ENCODE measurements at regions not wholly inside any gene's neighbourhood (a gene's known extent, or its start where the extent isn't known, plus 50 kb on each side); places are given as distances from the start of the nearest gene placed in this dataset.

DNA sequence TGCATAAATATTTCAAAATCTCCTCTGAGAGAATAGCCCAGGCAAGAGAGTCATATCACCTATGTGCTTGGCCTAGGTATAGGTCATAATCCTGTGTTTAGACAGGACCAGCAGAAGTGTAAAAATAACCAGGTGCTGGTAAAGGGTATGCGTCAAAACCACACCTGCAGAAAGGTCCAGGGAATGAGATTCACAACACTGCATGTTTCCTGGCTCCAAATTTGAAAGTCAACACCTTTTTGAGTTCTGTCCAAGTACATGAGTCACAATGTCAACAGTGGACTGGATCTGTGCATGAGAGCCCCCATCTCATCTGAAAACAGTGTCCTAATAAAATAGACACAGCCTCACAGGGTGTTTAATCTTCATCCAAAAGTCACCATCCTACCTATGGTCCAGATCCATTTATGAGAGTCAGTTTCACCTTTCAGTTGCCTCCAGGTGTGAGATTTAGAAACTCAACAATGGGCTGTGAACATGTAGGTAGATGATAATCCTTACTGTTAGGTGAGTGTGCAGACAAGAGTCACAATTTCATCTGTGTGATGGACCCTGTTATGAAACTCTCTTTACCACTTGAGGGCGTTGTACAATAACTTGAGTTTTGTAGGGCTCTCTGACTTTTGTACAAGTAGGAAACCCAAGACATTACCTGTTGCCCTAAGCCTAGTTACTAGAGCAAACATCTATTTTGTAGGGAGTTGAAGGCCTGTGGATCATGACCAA lies 2100.7 kb downstream of the TP53TG3F start:
- POLR2A ChIA-PET: no interaction called here
- TF ChIP-seq, protein P1, sequence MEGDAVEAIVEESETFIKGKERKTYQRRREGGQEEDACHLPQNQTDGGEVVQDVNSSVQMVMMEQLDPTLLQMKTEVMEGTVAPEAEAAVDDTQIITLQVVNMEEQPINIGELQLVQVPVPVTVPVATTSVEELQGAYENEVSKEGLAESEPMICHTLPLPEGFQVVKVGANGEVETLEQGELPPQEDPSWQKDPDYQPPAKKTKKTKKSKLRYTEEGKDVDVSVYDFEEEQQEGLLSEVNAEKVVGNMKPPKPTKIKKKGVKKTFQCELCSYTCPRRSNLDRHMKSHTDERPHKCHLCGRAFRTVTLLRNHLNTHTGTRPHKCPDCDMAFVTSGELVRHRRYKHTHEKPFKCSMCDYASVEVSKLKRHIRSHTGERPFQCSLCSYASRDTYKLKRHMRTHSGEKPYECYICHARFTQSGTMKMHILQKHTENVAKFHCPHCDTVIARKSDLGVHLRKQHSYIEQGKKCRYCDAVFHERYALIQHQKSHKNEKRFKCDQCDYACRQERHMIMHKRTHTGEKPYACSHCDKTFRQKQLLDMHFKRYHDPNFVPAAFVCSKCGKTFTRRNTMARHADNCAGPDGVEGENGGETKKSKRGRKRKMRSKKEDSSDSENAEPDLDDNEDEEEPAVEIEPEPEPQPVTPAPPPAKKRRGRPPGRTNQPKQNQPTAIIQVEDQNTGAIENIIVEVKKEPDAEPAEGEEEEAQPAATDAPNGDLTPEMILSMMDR (IDR thresholded peaks at IDR 0.05): no peak
- TF ChIP-seq EZH2 (IDR thresholded peaks at IDR 0.05; ENCODE audit: borderline replicate concordance, insufficient read depth, low read depth, low read length, poor library complexity, severe bottlenecking): no peak
- Histone ChIP-seq H3K4me2 (replicated peaks; ENCODE audit: low read depth, low read length, poor library complexity, severe bottlenecking) (no peak overlapping the region), H3K27ac (ENCODE audit: low read length in 2 of 2) (no peak overlapping the region), H3K27me3 (replicated peaks in 1 of 4; ENCODE audit: control extremely low read depth in 1 of 4, control insufficient read depth in 3 of 4, insufficient read depth in 4 of 4, low read length in 3 of 4) (no peaks in the 10 kb centered on the region), H3K4me3 (ENCODE audit: control extremely low read depth in 1 of 5, extremely low read depth in 1 of 5, insufficient read depth in 1 of 5, low read depth in 2 of 5, low read length in 4 of 5) (no peak overlapping the region), H3K9ac (ENCODE audit: low read length) (no peak overlapping the region), H3K4me1 (ENCODE audit: control insufficient read depth in 2 of 2, insufficient read depth in 2 of 2, low read length in 2 of 2) (no peaks in the 10 kb centered on the region), H3K9me3 (ENCODE audit: control extremely low read depth in 1 of 3, control insufficient read depth in 2 of 3, insufficient read depth in 1 of 3, low read length in 2 of 3) (peaks cover 0 to 10% (median 0%) of the 10 kb centered on the region in 3 donors), H4K20me1 (ENCODE audit: control insufficient read depth, insufficient read depth, low read length, poor library complexity, severe bottlenecking) (no peaks in the 10 kb centered on the region), H3K79me2 (ENCODE audit: control insufficient read depth, insufficient read depth, low read length) (no peaks in the 10 kb centered on the region), H2AFZ (ENCODE audit: insufficient read depth, low read depth, low read length, poor library complexity, severe bottlenecking) (no peak overlapping the region), H3K36me3 (replicated peaks in 1 of 2; ENCODE audit: control extremely low read depth in 1 of 2, control insufficient read depth in 1 of 2, extremely low read depth in 1 of 2, insufficient read depth in 2 of 2, low read length in 1 of 2) (no peaks in the 10 kb centered on the region)
- 89% methylated on average over 1 of the region's 2 CpGs for WGBS (ENCODE audit: insufficient coverage)
- Mint-ChIP-seq H3K27ac (no peak overlapping the region), H3K9me3 (ENCODE audit: insufficient read depth) (peaks cover 15% of the 10 kb centered on the region), H3K27me3 (no peaks in the 10 kb centered on the region), H3K4me3 (no peak overlapping the region), H3K4me1 (no peaks in the 10 kb centered on the region)
- intact Hi-C loops (cut with micrococcal nuclease): no loop called here
- CTCF ChIA-PET: no interaction called here
- ATAC-seq (ENCODE audit: low read depth) (no peak), DNase-seq (no peak)

DNA sequence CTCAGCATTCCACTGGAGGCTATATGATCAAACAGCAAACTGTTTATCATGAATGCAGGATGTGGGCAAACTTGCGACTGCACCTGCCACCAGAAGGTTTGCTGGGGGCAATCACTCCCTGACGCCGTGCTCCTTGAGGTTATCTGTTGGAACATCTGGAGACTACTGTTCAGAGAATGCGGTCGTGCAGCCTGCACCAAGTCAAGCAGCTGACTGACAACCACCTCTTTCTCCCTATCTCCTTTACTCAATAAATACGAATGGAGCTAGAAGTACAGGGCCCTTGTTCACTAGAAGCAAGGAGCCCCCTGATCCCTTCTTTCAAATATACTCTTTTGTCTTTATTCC lies 2101.2 kb downstream of the TP53TG3F start:
- Histone ChIP-seq H2AFZ (ENCODE audit: insufficient read depth, low read depth, low read length, poor library complexity, severe bottlenecking) (no peak overlapping the region), H3K4me3 (ENCODE audit: control extremely low read depth in 1 of 5, extremely low read depth in 1 of 5, insufficient read depth in 1 of 5, low read depth in 2 of 5, low read length in 4 of 5) (no peak overlapping the region), H3K36me3 (replicated peaks in 1 of 2; ENCODE audit: control extremely low read depth in 1 of 2, control insufficient read depth in 1 of 2, extremely low read depth in 1 of 2, insufficient read depth in 2 of 2, low read length in 1 of 2) (no peaks in the 10 kb centered on the region), H3K9ac (ENCODE audit: low read length) (no peak overlapping the region), H4K20me1 (ENCODE audit: control insufficient read depth, insufficient read depth, low read length, poor library complexity, severe bottlenecking) (no peaks in the 10 kb centered on the region), H3K79me2 (ENCODE audit: control insufficient read depth, insufficient read depth, low read length) (no peaks in the 10 kb centered on the region), H3K27me3 (replicated peaks in 1 of 4; ENCODE audit: control extremely low read depth in 1 of 4, control insufficient read depth in 3 of 4, insufficient read depth in 4 of 4, low read length in 3 of 4) (no peaks in the 10 kb centered on the region), H3K4me2 (replicated peaks; ENCODE audit: low read depth, low read length, poor library complexity, severe bottlenecking) (no peak overlapping the region), H3K27ac (ENCODE audit: low read length in 2 of 2) (no peak overlapping the region), H3K9me3 (ENCODE audit: control extremely low read depth in 1 of 3, control insufficient read depth in 2 of 3, insufficient read depth in 1 of 3, low read length in 2 of 3) (peaks cover 0 to 13% (median 0%) of the 10 kb centered on the region in 3 donors), H3K4me1 (ENCODE audit: control insufficient read depth in 2 of 2, insufficient read depth in 2 of 2, low read length in 2 of 2) (no peaks in the 10 kb centered on the region)
- no peaks in the 10 kb centered on the region for H3K27me3 Mint-ChIP-seq
- TF ChIP-seq EZH2 (IDR thresholded peaks at IDR 0.05; ENCODE audit: borderline replicate concordance, insufficient read depth, low read depth, low read length, poor library complexity, severe bottlenecking): no peak
- TF ChIP-seq, protein P1 (IDR thresholded peaks at IDR 0.05): no peak
- no peaks in the 10 kb centered on the region for H3K4me1 Mint-ChIP-seq
- ATAC-seq (ENCODE audit: low read depth) (no peak), DNase-seq (no peak)
- H3K27ac Mint-ChIP-seq: no peak overlapping the region
- POLR2A ChIA-PET: no interaction called here
- CTCF ChIA-PET: no interaction called here
- 79% methylated on average over 5 of the region's 6 CpGs for WGBS (ENCODE audit: insufficient coverage)
- H3K9me3 Mint-ChIP-seq (ENCODE audit: insufficient read depth): peaks cover 19% of the 10 kb centered on the region
- intact Hi-C loops (cut with micrococcal nuclease): no loop called here
- H3K4me3 Mint-ChIP-seq: no peak overlapping the region

Measured in B cell (primary cell).